ENCODE measurements at regions not wholly inside any gene's neighbourhood (a gene's known extent, or its start where the extent isn't known, plus 50 kb on each side); places are given as distances from the start of the nearest gene placed in this dataset.

DNA sequence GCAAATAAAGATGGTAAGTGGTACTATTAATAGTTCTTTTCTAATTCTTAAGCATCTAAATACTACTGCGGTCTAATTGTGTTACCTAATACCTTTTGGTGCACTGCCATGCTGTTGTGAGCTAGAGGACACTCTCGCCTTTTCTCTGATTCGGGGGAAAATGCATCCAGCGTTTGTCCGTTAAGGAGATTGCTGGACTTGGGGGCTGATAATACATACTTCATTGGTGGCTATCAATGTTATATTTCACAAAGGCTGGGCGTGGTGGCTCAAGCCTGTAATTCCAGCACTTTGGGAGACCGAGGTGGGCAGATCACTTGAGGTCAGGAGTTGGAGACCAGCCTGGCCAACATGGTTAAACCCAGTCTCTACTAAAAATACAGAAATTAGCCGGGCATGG lies 141.7 kb upstream of the TWIST2 start:
- TF ChIP-seq, protein P1, sequence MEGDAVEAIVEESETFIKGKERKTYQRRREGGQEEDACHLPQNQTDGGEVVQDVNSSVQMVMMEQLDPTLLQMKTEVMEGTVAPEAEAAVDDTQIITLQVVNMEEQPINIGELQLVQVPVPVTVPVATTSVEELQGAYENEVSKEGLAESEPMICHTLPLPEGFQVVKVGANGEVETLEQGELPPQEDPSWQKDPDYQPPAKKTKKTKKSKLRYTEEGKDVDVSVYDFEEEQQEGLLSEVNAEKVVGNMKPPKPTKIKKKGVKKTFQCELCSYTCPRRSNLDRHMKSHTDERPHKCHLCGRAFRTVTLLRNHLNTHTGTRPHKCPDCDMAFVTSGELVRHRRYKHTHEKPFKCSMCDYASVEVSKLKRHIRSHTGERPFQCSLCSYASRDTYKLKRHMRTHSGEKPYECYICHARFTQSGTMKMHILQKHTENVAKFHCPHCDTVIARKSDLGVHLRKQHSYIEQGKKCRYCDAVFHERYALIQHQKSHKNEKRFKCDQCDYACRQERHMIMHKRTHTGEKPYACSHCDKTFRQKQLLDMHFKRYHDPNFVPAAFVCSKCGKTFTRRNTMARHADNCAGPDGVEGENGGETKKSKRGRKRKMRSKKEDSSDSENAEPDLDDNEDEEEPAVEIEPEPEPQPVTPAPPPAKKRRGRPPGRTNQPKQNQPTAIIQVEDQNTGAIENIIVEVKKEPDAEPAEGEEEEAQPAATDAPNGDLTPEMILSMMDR (IDR thresholded peaks at IDR 0.05; ENCODE audit: insufficient read depth, low read length, poor library complexity, severe bottlenecking) = no peak
- TF ChIP-seq EZH2phosphoT487 (conservative IDR thresholded peaks at IDR 0.05; ENCODE audit: low read length) = no peak
